HepG2 (cell line): ENCODE measurements at regions not wholly inside any gene's neighbourhood (a gene's known extent, or its start where the extent isn't known, plus 50 kb on each side); places are given as distances from the start of the nearest gene placed in this dataset.

Experiments used
- TF ChIP-seq, protein P1 (sequence below): sonication (generic); formaldehyde crosslinking; IDR thresholded peaks from 2 replicates; pipeline ENCODE4 v1.8.0; 2022; ENCODE audit warnings: missing genetic modification reagents, low read depth, mild to moderate bottlenecking, borderline replicate concordance
- TF ChIP-seq, protein P2 (sequence below): sonication (generic); formaldehyde crosslinking; IDR thresholded peaks from 2 replicates; pipeline ENCODE4 v1.5.0; 2020; ENCODE audit warnings: mild to moderate bottlenecking, missing genetic modification reagents, moderate library complexity

DNA sequence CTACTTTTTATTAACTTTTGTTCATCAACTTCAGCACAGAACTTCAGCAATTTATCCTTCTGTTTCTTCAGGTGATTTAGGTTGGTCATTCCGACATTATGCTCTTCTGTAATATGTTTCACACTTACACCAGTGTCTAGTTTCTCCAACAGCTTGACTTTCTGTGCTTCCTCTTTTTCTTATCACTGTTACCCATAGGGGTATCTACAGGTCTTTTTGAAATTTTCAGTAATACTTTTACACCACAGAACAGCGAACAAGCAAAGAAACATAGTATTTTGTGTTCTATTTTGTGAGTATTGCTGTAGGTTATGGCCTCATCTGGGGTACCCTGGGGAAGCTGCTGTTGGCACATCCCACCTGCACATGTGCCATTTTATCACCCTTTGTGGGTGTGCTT, 260.7 kb downstream of the NSUN3 start:
- TF ChIP-seq, protein P1, sequence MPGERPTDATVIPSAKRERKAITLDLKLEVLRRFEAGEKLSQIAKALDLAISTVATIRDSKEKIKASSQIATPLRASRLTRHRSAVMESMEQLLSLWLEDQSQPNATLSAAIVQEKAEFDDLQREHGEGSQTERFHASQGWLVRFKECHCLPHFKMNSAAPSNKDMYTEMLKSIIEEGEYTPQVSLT: no peak
- TF ChIP-seq, protein P2, sequence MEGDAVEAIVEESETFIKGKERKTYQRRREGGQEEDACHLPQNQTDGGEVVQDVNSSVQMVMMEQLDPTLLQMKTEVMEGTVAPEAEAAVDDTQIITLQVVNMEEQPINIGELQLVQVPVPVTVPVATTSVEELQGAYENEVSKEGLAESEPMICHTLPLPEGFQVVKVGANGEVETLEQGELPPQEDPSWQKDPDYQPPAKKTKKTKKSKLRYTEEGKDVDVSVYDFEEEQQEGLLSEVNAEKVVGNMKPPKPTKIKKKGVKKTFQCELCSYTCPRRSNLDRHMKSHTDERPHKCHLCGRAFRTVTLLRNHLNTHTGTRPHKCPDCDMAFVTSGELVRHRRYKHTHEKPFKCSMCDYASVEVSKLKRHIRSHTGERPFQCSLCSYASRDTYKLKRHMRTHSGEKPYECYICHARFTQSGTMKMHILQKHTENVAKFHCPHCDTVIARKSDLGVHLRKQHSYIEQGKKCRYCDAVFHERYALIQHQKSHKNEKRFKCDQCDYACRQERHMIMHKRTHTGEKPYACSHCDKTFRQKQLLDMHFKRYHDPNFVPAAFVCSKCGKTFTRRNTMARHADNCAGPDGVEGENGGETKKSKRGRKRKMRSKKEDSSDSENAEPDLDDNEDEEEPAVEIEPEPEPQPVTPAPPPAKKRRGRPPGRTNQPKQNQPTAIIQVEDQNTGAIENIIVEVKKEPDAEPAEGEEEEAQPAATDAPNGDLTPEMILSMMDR (CRISPR knock-in tag): no peak
